ENCODE measurements at regions not wholly inside any gene's neighbourhood (a gene's known extent, or its start where the extent isn't known, plus 50 kb on each side); places are given as distances from the start of the nearest gene placed in this dataset.

DNA sequence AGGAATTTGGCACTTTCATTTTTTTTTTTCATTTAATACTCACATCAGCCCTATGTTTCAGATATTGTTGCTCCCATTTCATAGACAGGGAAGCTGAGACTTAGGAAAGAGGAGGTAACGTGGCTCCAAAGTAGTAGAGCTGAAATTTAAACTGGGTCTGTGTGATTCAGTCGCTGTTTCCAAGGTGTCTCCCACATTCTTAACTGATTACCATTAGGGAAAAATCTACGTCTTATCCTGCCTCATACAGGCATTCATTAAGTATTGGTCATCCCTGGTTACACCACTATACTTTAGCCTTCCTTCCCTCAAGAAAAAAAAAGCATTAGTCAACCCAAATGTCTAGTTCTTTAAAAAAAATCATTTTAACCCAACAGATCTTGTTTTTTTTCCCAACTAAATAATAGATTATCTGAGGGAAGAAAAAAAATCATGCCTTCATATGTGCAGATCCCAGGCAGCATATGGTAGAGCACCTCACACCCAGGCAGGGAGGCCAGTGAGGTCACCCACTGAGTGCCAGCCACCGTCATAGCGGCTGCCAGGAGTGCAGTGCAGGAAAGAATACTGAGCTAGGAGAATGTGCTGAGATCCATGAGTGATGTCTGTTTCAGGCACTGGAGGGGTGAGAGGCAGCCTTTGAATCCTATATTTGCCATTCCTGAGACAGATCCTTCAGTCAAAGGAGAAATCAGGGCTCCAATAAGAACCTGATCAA is 59.0 kb upstream of the SORCS3 start:
- Histone ChIP-seq H3K9ac (ENCODE audit: low read length) (no peak overlapping the region), H3K4me1 (ENCODE audit: control insufficient read depth in 1 of 2, insufficient read depth in 2 of 2, low read length in 2 of 2) (peaks cover 0 to 4% of the 10 kb centered on the region in 2 experiments; a peak in 1 of 4 replicates), H3K9me2 (ENCODE audit: insufficient read depth) (no peaks in the 10 kb centered on the region), H3K4me3 (replicated peaks in 1 of 2; ENCODE audit: low read depth in 1 of 2, low read length in 2 of 2) (no peak overlapping the region), H3K27ac (ENCODE audit: low read depth, low read length) (no peak overlapping the region), H4K20me1 (ENCODE audit: insufficient read depth) (no peaks in the 10 kb centered on the region), H3K27me3 (ENCODE audit: insufficient read depth, low read length) (peaks cover 45% of the 10 kb centered on the region), H2AFZ (ENCODE audit: low read depth, low read length, poor library complexity, severe bottlenecking) (no peak overlapping the region), H3K4me2 (ENCODE audit: low read length) (no peak overlapping the region), H3K79me2 (ENCODE audit: insufficient read depth, low read length) (no peaks in the 10 kb centered on the region), H3K36me3 (ENCODE audit: control insufficient read depth in 1 of 2, insufficient read depth in 2 of 2, low read length in 2 of 2) (no peaks in the 10 kb centered on the region), H3K9me3 (ENCODE audit: control insufficient read depth in 1 of 2, insufficient read depth in 1 of 2, low read depth in 1 of 2, low read length in 2 of 2) (no peaks in the 10 kb centered on the region)
- no TSS peak for BruUV-seq (replicated peaks)
- TF ChIP-seq FOSL1 (IDR thresholded peaks at IDR 0.05; ENCODE audit: low read depth): 0 out of 2 replicates have a peak, but pooled peaks have one; percentile 18
- TF ChIP-seq YY1 (IDR thresholded peaks at IDR 0.05; ENCODE audit: extremely low read depth, insufficient replicate concordance, low read depth, low read length): no peak
- no peak for TF ChIP-seq RAD21 (IDR thresholded peaks at IDR 0.05; ENCODE audit: low read depth)
- ChIA-PET POLR2A (no interaction called here), CTCF (interaction anchor here (1.0 to 4.1 kb wide), 4 partner anchors 30 to 41 kb away, joined by 3 to 13 read pairs (median 4); no protein-coding TSS in a partner anchor), RAD21 (ENCODE audit: low non-redundant PET in 1 of 2, low total read pairs in 2 of 2, uncharacterized antibody in 2 of 2, unreplicated experiment in 2 of 2) (no interaction called here)
- DNase-seq (ENCODE audit: low read depth, low spot score): no peak
- intact Hi-C loops (cut with micrococcal nuclease): loop anchor here (5.0 kb wide), 1 partner anchor 345 kb away; no protein-coding TSS in a partner anchor
- no peak for ATAC-seq

DNA sequence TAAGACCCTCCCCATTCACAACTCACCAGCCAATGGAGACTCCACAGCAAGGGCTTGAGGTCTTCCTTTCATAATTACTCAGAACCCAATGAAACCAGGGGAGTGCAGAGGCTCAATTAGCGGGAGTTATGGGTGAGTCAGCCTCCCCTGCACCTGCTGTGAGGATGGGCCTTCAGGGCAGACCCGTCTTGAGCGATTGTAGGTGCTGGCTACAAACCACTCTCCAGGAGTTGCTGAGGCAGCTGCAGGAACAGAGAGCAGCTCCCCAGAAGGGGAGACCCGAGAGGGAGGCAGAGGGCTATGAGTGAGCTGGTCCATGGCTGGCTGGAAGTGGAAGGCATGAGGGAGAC is 58.5 kb upstream of the SORCS3 start:
- no peaks in the 10 kb centered on the region for H4K20me1 ChIP-seq (ENCODE audit: insufficient read depth)
- DNase-seq (ENCODE audit: low read depth, low spot score): no peak
- no peak for ATAC-seq
- CTCF ChIA-PET: interaction anchor here (0.7 to 1.0 kb wide), 2 partner anchors 10 to 40 kb away, joined by 3 read pairs; no protein-coding TSS in a partner anchor
- intact Hi-C loops (cut with micrococcal nuclease): loop anchor here (5.0 kb wide), 1 partner anchor 345 kb away; no protein-coding TSS in a partner anchor
- RAD21 ChIA-PET (ENCODE audit: low non-redundant PET in 1 of 2, low total read pairs in 2 of 2, uncharacterized antibody in 2 of 2, unreplicated experiment in 2 of 2): no interaction called here
- H3K4me1 ChIP-seq (ENCODE audit: control insufficient read depth in 1 of 2, insufficient read depth in 2 of 2, low read length in 2 of 2): peaks cover 0 to 4% of the 10 kb centered on the region in 2 experiments; a peak in 1 of 4 replicates
- no peak overlapping the region for H3K9ac ChIP-seq (ENCODE audit: low read length)
- TF ChIP-seq, protein P1, sequence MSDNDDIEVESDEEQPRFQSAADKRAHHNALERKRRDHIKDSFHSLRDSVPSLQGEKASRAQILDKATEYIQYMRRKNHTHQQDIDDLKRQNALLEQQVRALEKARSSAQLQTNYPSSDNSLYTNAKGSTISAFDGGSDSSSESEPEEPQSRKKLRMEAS (IDR thresholded peaks at IDR 0.05): no peak
- no peak for TF ChIP-seq ELF1 (IDR thresholded peaks at IDR 0.05; ENCODE audit: borderline replicate concordance, low read depth)
- H3K9me3 ChIP-seq (ENCODE audit: control insufficient read depth in 1 of 2, insufficient read depth in 1 of 2, low read depth in 1 of 2, low read length in 2 of 2): no peaks in the 10 kb centered on the region
- no peaks in the 10 kb centered on the region for H3K9me2 ChIP-seq (ENCODE audit: insufficient read depth)
- H2AFZ ChIP-seq (ENCODE audit: low read depth, low read length, poor library complexity, severe bottlenecking): no peak overlapping the region
- H3K4me3 ChIP-seq (replicated peaks in 1 of 2; ENCODE audit: low read depth in 1 of 2, low read length in 2 of 2): no peak overlapping the region
- H3K27me3 ChIP-seq (ENCODE audit: insufficient read depth, low read length): peaks cover 50% of the 10 kb centered on the region
- POLR2A ChIA-PET: no interaction called here
- no peak overlapping the region for H3K27ac ChIP-seq (ENCODE audit: low read depth, low read length)
- H3K79me2 ChIP-seq (ENCODE audit: insufficient read depth, low read length): no peaks in the 10 kb centered on the region
- no TSS peak for BruUV-seq (replicated peaks)
- H3K36me3 ChIP-seq (ENCODE audit: control insufficient read depth in 1 of 2, insufficient read depth in 2 of 2, low read length in 2 of 2): no peaks in the 10 kb centered on the region
- no peak overlapping the region for H3K4me2 ChIP-seq (ENCODE audit: low read length)
